Vagina (tissue), 2 donors: ENCODE measurements at regions not wholly inside any gene's neighbourhood (a gene's known extent, or its start where the extent isn't known, plus 50 kb on each side); places are given as distances from the start of the nearest gene placed in this dataset.

Source experiments
- DNase-seq, 2 donors: peaks; one replicate each; pipeline ENCODE4 v3.0.0-alpha.2; 2017; ENCODE audit errors: extremely low spot score in 2 of 2
- H3K27ac ChIP-seq: fragments of 200-600 bp; sonication (generic); one replicate; pipeline ENCODE4 v1.5.1; 2019
- H3K27me3 ChIP-seq: fragments of 200-600 bp; sonication (generic); one replicate; pipeline ENCODE4 v1.5.1; 2019
- H3K36me3 ChIP-seq, 2 donors: fragments of 200-600 bp; sonication (generic); one replicate each; pipeline ENCODE4 v1.5.1; 2017 to 2019
- H3K4me1 ChIP-seq: fragments of 200-600 bp; sonication (generic); one replicate; pipeline ENCODE4 v1.5.1; 2019
- H3K4me3 ChIP-seq, 2 donors: fragments of 200-600 bp; sonication (generic); 1 replicate in 1 of 2; 2 replicates in 1 of 2; pipeline ENCODE4 v1.5.1; 2016 to 2019
- H3K9me3 ChIP-seq: fragments of 200-600 bp; sonication (generic); one replicate; pipeline ENCODE4 v1.5.1; 2019
- CTCF ChIP-seq, 3 experiments: fragments of 450-650 bp in 2 of 3; fragments of 200-600 bp in 1 of 3; sonication (generic) in 1 of 3; IDR thresholded peaks; one replicate each; pipeline ENCODE4 v1.5.1; 2017 to 2019; ENCODE audit warnings: antibody characterized with exemption in 3 of 3, mild to moderate bottlenecking in 2 of 3, moderate library complexity in 2 of 3
- POLR2A ChIP-seq, 2 donors: fragments of 450-650 bp; IDR thresholded peaks; one replicate each; pipeline ENCODE4 v1.6.1; 2017; ENCODE audit warnings: antibody characterized with exemption in 2 of 2, mild to moderate bottlenecking in 2 of 2, moderate library complexity in 2 of 2
- POLR2AphosphoS5 ChIP-seq, 2 donors: sonication (generic); formaldehyde crosslinking; IDR thresholded peaks; one replicate each; pipeline ENCODE4 v1.9.0; 2017; ENCODE audit warnings: antibody characterized with exemption in 2 of 2, mild to moderate bottlenecking in 2 of 2, low read depth in 1 of 2; ENCODE audit not compliant: insufficient read depth in 1 of 2
- intact Hi-C: fragments of 100-400 bp; cut with DNase I; formaldehyde crosslinking; loops from one replicate; pipeline ENCODE4 v1.15.1; 2023

DNA sequence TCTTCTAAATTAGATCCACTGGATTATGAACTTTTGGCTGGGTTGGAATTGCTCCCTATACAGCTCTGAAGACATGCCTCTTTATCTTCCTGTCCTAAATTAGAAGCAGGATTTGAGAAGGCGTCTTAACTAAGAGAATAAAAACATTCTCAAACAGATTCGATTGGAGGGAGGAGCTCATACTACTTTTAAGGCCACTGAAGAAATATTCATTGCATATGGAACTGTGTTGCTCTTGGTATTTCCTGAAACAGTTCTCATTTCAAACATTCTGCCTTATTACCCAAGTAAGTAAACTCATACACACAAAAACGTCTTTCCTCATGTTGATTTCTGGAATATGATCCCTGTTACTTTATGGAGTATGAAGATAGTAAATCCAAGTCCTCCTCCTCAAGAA lies 519.7 kb upstream of the CDH4 start:
- intact Hi-C loops: no loop called here
- Histone ChIP-seq H3K36me3 (no peaks in the 10 kb centered on the region), H3K9me3 (no peaks in the 10 kb centered on the region), H3K27me3 (no peaks in the 10 kb centered on the region), H3K4me1 (no peaks in the 10 kb centered on the region), H3K27ac (no peak overlapping the region), H3K4me3 (no peak overlapping the region)
- no peak for TF ChIP-seq CTCF (IDR thresholded peaks at IDR 0.05)
- TF ChIP-seq POLR2A (IDR thresholded peaks at IDR 0.05): no peak
- no peak for TF ChIP-seq POLR2AphosphoS5 (IDR thresholded peaks at IDR 0.05; ENCODE audit: insufficient read depth in 1 of 2, low read depth in 1 of 2)
- DNase-seq: no peak

- DNase-seq: peak in 1 of 2 donors; percentile 82
- Histone ChIP-seq H3K36me3 (no peaks in the 10 kb centered on the region), H3K27ac (no peak overlapping the region), H3K27me3 (no peaks in the 10 kb centered on the region), H3K4me1 (no peaks in the 10 kb centered on the region), H3K9me3 (no peaks in the 10 kb centered on the region), H3K4me3 (no peak overlapping the region)
- intact Hi-C loops: no loop called here
- TF ChIP-seq POLR2A (IDR thresholded peaks at IDR 0.05): no peak
- TF ChIP-seq CTCF (IDR thresholded peaks at IDR 0.05): no peak
- TF ChIP-seq POLR2AphosphoS5 (IDR thresholded peaks at IDR 0.05; ENCODE audit: insufficient read depth in 1 of 2, low read depth in 1 of 2): no peak
Observed at GRCh38 chr20:60748086-60748485, 504.0 kb upstream of the CDH4 start.

GRCh38 chr20:60749804-60750602 lies 502.1 kb upstream of the CDH4 start:
- H3K36me3 ChIP-seq: no peaks in the 10 kb centered on the region
- no peak for TF ChIP-seq POLR2AphosphoS5 (IDR thresholded peaks at IDR 0.05; ENCODE audit: insufficient read depth in 1 of 2, low read depth in 1 of 2)
- no peak for TF ChIP-seq POLR2A (IDR thresholded peaks at IDR 0.05)
- no peak for TF ChIP-seq CTCF (IDR thresholded peaks at IDR 0.05)
- no peak overlapping the region for H3K27ac ChIP-seq
- H3K9me3 ChIP-seq: no peaks in the 10 kb centered on the region
- H3K27me3 ChIP-seq: no peaks in the 10 kb centered on the region
- no peaks in the 10 kb centered on the region for H3K4me1 ChIP-seq
- intact Hi-C loops: no loop called here
- DNase-seq: peak in 1 of 2 donors; percentile 95
- no peak overlapping the region for H3K4me3 ChIP-seq

DNA sequence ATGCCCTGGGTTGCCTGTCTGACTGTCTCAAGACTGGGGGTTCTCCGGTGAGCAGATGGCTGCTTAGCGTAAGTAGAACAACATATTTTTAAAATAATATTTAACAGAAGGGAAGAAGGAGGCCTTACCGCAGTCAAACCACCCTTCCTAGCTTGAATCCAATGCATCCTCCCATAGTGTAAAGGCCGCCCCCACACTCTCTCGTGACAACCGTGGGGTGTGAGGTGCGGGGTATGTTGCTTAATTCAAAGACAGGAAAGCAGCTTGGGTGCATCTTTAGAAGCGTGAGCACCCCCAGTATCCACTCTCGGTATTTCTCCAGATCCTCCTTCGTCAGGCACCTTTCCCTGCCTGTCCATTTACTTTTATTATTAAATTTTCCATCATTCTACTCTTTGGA lies 501.2 kb upstream of the CDH4 start:
- Histone ChIP-seq H3K36me3 (no peaks in the 10 kb centered on the region), H3K27ac (no peak overlapping the region), H3K9me3 (no peaks in the 10 kb centered on the region), H3K4me3 (no peak overlapping the region), H3K27me3 (no peaks in the 10 kb centered on the region), H3K4me1 (no peaks in the 10 kb centered on the region)
- TF ChIP-seq CTCF (IDR thresholded peaks at IDR 0.05) (no peak), POLR2A (IDR thresholded peaks at IDR 0.05) (no peak)
- DNase-seq: peak in 1 of 2 donors; percentile 28
- intact Hi-C loops: no loop called here

- Histone ChIP-seq H3K36me3 (no peaks in the 10 kb centered on the region), H3K9me3 (no peaks in the 10 kb centered on the region), H3K4me1 (no peaks in the 10 kb centered on the region), H3K4me3 (no peak overlapping the region), H3K27me3 (no peaks in the 10 kb centered on the region), H3K27ac (no peak overlapping the region)
- TF ChIP-seq POLR2A (IDR thresholded peaks at IDR 0.05) (no peak), CTCF (IDR thresholded peaks at IDR 0.05) (no peak), POLR2AphosphoS5 (IDR thresholded peaks at IDR 0.05; ENCODE audit: insufficient read depth in 1 of 2, low read depth in 1 of 2) (no peak)
- intact Hi-C loops: no loop called here
- peak in 1 of 2 donors; percentile 14 for DNase-seq
Observed at GRCh38 chr20:60751826-60752225, 500.2 kb upstream of the CDH4 start.
